Renal cortical epithelial cell (primary cell): ENCODE measurements at regions not wholly inside any gene's neighbourhood (a gene's known extent, or its start where the extent isn't known, plus 50 kb on each side); places are given as distances from the start of the nearest gene placed in this dataset.
A peak's percentile ranks its signal among the peaks of the same experiment; 100 is the strongest.

Experiments used
- DNase-seq: peaks from one replicate; pipeline ENCODE4 v3.0.0-alpha.2; 2011; ENCODE audit warnings: low read depth

- peak; percentile 3 for DNase-seq
Observed at GRCh38 chr3:159534496-159534895, 454.1 kb upstream of the IL12A start.

- peak; percentile 89 for DNase-seq
Observed at GRCh38 chr3:159536876-159537275, 451.8 kb upstream of the IL12A start.

GRCh38 chr3:159538507-159538906 lies 450.1 kb upstream of the IL12A start:
- DNase-seq: no peak

GRCh38 chr3:159540882-159541495 lies 447.6 kb upstream of the IL12A start:
- no peak for DNase-seq

GRCh38 chr3:159548675-159549335 lies 439.8 kb upstream of the IL12A start:
- peak; percentile 22 for DNase-seq

- DNase-seq: no peak
Observed at GRCh38 chr3:159555205-159555604, 433.4 kb upstream of the IL12A start.

GRCh38 chr3:159559771-159560170 lies 428.9 kb upstream of the IL12A start:
- DNase-seq: no peak

GRCh38 chr3:159560214-159560979 lies 428.2 kb upstream of the IL12A start:
- DNase-seq: no peak

GRCh38 chr3:159565313-159565712 lies 423.3 kb upstream of the IL12A start:
- no peak for DNase-seq

GRCh38 chr3:159583662-159584061 lies 405.0 kb upstream of the IL12A start:
- DNase-seq: peak; percentile 43

- DNase-seq: no peak
Observed at GRCh38 chr3:159584421-159584820, 404.2 kb upstream of the IL12A start.

GRCh38 chr3:159586571-159587202 lies 401.9 kb upstream of the IL12A start:
- DNase-seq: peak; percentile 38

- no peak for DNase-seq
Observed at GRCh38 chr3:159593927-159594605, 394.6 kb upstream of the IL12A start.

GRCh38 chr3:159600291-159600690 lies 388.3 kb upstream of the IL12A start:
- no peak for DNase-seq

GRCh38 chr3:159604151-159604581 lies 384.5 kb upstream of the IL12A start:
- DNase-seq: peak; percentile 66

GRCh38 chr3:159605101-159605500 lies 383.5 kb upstream of the IL12A start:
- no peak for DNase-seq

GRCh38 chr3:159605776-159606175 lies 382.9 kb upstream of the IL12A start:
- DNase-seq: peak; percentile 69

GRCh38 chr3:159607856-159608255 lies 380.8 kb upstream of the IL12A start:
- peak; percentile 63 for DNase-seq

- DNase-seq: no peak
Observed at GRCh38 chr3:159608311-159608710, 380.3 kb upstream of the IL12A start.

- no peak for DNase-seq
Observed at GRCh38 chr3:159609625-159610024, 379.0 kb upstream of the IL12A start.

- DNase-seq: no peak
Observed at GRCh38 chr3:159616234-159616825, 372.3 kb upstream of the IL12A start.
